ENCODE measurements at regions not wholly inside any gene's neighbourhood (a gene's known extent, or its start where the extent isn't known, plus 50 kb on each side); places are given as distances from the start of the nearest gene placed in this dataset.
"Not testable (repeated sequence)": the region's sequence is repeated elsewhere in the genome, so short reads cannot be mapped to it uniquely, and the experiment has no call there.

DNA sequence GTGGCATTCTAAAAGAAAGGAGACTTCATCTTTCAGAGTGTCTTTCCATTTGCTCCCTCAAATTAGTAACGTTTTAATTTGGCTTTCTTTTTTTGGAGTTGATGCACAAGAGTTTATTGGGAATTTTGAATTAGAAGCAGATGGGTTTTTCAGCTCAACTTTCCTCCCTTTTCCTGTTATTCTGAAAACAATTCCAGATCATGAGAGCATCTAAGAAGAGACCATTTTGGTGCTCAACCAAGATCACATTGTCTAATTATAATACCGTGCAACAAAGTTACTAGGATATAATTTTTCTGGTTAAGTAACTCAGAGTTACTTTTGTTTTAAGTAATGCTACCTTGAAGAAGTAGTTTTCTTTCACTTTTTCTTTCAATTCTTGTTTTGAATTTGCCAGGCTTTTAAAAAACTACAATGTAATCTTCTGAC lies 396.6 kb upstream of the KLF6 start:
- DNase-seq: no peak

GRCh38 chr10:4181081-4181480 lies 396.1 kb upstream of the KLF6 start:
- DNase-seq: no peak

DNA sequence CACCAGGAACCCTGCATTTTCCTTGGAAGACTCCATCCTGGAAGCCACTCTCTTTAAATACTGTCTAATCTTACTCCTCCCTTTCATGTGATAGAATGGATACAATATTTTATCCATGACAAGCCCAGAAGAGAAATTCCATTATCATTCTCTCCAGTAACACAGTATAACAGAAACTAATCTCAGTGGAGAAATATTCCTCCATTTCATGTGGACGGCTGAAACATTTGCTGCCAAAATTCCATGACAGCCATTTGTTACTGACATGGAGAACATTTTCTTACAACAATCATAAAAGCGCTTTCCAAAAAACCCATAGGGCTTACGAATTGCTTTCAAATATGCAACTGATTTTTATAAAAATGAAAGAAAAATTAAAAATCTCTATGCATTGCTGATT lies 392.8 kb upstream of the KLF6 start:
- DNase-seq: no peak

DNA sequence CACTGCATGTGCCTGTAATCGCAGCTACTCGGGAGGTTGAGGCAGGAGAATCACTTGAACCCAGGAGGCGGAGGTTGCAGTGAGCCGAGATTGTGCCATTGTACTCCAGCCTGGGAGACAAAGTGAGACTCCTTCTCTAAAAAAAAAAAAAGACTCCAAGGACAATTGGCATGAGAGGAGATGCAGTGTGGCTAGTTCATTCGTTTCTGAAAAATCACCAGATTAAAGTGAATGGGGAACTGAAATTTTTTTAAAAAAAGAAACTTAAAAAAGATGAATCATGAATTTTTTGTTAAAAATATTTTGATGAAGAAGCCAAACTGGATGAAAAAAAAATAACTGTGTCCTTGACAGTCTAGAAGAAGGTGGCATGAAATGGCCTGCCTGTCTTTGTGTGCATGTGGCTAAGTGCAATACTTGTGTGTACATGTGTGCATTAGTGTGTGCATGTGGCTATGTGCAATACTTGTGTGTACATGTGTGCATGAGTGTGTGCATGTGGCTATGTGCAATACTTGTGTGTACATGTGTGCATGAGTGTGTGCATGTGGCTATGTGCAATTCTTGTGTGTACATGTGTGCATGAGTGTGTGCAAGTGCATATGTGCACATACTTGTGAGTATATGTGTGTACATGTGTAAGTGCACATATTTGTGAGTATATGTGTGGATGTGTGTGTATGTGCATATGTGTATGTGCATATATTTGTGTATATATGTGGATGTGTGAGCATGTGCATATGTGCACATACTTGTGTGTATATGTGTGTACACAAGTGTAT lies 391.7 kb upstream of the KLF6 start:
- DNase-seq: no peak

DNA sequence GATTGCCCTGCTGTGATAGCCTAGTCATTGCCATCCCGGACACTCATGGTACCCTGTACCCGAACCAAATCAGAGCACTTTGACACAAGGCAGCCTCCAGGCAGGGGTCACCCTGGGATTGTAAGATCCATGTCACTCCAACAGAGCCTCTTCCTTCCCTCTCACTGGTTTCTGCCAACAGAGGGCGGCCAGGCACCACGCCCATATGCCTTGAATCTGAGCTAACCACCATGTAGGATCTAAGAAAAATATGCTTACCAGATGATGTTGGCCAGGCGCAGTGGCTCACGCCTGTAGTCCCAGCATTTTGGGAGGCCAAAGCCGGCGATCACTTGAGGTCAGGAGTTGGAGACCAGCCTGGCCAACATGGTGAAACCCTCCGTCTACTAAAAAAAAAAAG lies 389.2 kb upstream of the KLF6 start:
- DNase-seq: no peak

- DNase-seq: no peak
These were observed 385.8 kb upstream of the KLF6 start for GRCh38 chr10:4170633-4171314.

DNA sequence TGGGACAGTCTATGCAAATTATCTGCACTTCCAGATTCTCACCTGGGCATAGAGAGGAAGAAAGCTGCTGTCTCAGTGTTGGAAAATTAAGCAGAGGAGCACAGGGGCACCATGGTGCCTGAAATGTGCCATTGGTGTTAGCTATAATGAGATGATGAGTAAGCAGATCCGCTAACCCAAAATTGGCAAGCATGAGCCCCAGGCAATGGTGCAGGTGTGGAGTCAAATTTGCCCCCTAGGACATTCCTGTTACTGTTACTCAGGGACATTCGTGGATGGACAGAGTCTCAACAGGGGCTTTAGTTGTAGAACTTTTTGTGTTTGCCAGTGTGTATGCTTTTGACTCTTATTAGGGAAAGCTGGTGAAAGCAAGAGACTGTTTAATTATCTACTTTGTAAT lies 385.2 kb upstream of the KLF6 start:
- no peak for DNase-seq

GRCh38 chr10:4169448-4169847 lies 384.4 kb upstream of the KLF6 start:
- no peak for DNase-seq

- DNase-seq: no peak
These were observed 382.2 kb upstream of the KLF6 start for GRCh38 chr10:4167216-4167615.

DNA sequence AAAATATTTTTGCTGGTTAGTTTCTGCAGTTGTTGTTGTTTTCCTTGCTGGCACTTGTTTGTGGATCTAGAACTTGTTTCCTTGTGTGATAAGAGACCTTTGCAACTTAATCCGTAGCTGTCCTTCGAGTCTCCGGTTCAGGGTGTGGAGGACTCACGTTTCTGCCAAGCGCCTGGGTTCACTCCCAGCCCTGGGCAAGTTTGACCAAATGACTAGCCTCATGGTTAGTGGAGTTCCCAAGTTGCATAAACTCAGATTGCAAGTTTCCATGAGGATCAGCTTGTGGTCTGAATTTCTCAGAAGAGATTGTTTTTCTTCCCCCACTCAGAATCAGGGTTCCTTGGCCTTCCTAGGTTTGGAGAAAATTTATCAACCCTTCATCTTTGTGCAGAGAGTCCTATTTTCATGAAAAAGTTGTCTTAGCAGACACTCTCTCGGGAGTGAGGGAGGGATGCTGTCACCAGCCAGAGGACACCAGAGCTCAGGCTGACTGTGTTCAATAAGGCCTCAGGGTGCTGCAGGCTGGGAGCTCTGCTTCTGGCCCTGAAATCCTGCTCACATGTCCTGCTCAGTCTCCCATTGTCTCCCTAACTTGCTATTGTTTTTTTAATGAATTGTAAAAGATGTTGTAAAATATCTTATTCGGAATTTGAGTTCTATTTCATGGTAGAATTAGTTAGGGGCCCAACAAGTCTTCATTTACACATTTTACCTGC lies 377.7 kb upstream of the KLF6 start:
- no peak for DNase-seq

GRCh38 chr10:4159173-4159572 lies 374.2 kb upstream of the KLF6 start:
- no peak for DNase-seq

- DNase-seq: no peak
These were observed 369.2 kb upstream of the KLF6 start for GRCh38 chr10:4154191-4154715.

- DNase-seq: no peak
These were observed 366.5 kb upstream of the KLF6 start for GRCh38 chr10:4151466-4151865.

DNA sequence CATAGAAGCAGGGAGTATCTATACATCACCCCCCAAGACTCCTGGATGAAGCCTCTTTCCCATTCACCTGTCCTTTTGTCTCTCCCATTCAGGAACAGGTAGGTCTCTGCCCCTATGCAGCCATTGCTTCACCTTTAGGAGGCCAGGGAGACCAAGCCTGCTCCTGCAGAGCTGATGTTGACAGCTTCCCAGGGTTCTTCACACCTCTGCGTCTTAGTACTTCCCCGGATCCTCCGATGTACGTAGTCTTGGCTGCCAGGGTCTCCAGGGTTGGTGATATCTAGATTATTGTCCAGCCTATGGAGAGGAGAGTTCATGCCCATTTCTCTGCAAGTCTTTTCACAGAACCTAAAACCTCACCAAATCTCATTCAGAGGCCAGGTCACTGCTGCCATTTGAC lies 365.7 kb upstream of the KLF6 start:
- no peak for DNase-seq

DNA sequence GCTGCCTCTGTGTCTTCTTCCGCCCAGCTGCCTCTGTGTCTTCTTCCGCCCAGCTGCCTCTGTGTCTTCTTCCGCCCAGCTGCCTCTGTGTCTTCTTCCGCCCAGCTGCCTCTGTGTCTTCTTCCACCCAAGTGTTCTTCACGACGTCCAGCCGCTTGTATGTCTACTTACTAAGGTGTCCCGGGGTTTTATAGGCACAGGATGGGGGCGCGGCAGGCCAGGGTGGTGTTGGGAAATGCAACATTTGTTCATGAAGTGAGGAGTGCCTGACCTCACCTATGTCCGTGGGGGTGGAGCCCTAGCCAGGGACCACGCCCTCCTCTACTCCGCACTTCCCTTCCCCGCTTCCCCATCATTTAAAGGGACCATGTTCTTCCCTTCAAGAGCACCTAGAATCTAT lies 364.5 kb upstream of the KLF6 start:
- not testable (repeated sequence) for DNase-seq

DNA sequence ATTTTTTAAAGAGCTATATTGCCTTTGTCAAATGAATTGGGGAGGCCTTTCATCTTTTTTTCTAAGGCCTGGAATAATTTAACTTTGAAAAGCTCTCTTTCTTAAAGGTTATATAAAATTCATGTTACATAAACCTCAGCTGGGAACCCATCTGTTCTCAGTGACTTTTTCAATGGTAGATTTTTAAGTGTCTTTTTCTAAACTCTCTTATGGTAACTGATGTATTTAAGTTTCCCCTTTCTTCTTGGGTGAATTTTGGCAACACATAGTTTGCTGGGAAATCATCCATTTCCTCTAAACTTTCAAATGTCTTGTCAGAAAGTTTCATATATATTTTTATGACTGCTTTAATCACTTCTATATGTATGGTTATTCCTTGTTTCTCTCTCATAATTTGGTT lies 362.2 kb upstream of the KLF6 start:
- DNase-seq: no peak

GRCh38 chr10:4144817-4145216 lies 359.8 kb upstream of the KLF6 start:
- DNase-seq: no peak

DNA sequence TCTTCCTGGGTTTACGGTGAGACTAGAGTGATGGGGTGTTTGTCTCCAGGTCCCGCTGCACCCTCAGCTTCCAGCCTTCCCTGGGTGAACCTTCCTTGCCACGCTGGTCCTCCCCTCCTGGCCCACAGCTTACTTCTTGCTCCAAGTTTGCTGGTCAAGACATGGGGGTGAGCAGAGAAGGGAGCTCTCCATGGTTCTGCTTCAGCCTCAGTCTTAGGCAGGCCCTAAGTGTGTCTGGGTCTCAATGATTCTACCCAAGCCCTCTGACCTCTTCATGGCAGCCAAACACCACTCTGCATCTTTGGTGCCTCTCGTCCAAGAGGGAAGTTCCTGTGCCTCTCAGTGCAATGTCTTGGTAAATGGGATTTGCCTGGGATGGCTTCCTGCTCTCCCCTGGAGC lies 356.5 kb upstream of the KLF6 start:
- DNase-seq: no peak

DNA sequence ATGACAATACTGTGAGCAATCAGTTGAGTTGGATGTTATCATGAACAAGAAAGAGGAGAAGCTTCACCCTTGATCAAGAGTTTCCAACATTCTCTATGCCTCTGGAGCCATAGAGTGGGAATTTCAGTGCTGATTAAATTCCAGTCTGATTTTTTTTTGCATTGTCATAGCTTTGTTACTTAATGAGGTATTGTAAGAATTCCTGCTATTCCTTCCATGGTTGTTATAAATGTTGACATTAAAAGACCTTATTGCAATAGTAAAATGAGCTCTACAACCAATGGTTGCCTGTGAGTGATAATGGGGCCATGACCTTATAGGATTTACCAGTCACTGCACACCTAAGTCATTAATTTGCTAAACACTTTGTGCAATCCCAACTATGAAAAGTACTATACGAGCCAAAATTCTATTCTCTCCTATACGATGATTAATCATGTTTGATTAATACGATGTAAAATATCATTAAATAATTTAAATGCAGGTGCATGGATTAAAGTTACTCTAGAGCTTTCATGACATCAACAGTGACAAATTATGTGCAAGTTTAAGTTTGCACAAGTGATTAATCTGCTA lies 353.2 kb upstream of the KLF6 start:
- DNase-seq: no peak

GRCh38 chr10:4137299-4137698 lies 352.3 kb upstream of the KLF6 start:
- DNase-seq: no peak

DNA sequence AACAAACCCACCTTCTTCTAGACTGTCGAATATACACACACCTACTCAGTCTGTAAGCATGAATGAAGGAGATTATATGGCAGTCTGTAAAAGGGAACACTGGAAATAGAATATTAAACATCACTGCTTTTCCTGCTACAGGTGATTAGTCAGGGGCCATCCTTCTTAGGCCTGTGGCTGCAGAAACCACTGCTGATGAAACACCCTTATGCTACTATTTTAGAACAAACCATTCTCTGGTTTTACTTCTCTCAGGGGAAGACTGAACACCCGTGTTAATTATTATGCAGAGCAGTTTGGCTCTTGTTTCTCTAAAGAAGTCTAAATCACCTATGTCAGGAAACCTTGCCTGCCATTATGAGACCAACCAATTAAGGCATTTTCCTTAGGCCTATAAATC lies 351.1 kb upstream of the KLF6 start:
- no peak for DNase-seq

DNA sequence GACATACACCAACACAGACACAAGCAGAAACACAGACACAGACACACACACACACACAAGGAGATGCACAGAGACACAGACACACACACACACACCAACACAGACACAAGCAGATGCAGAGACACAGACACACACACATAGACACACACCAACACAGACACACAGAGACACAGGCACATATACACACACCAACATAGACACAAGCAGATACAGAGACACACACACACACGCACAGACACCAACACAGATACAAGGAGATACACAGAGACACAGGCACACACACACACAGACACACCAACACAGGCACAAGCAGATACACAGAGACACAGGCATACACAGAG lies 347.2 kb upstream of the KLF6 start:
- no peak for DNase-seq

GRCh38 chr10:4131407-4132215 lies 346.6 kb upstream of the KLF6 start:
- DNase-seq: no peak

Measured in activated CD4-positive, CD25-positive, alpha-beta regulatory T cell treated with anti-CD3 and anti-CD28 coated beads, Interleukin-2, amount 50 U/mL, for 72 hours (primary cell).